ENCODE measurements at regions not wholly inside any gene's neighbourhood (a gene's known extent, or its start where the extent isn't known, plus 50 kb on each side); places are given as distances from the start of the nearest gene placed in this dataset.

GRCh38 chr9:13470836-13471235 lies 191.3 kb upstream of the MPDZ start:
- TF ChIP-seq CTCF (conservative IDR thresholded peaks at IDR 0.05; ENCODE audit: low read depth, low read length) (no peak), EZH2 (IDR thresholded peaks at IDR 0.05; ENCODE audit: borderline replicate concordance, low read depth, low read length, poor library complexity, severe bottlenecking) (no peak)
- H3K9me3 ChIP-seq (ENCODE audit: low read depth, low read length, poor library complexity, severe bottlenecking), result peaks cover 8% of the 10 kb centered on the region
- no peaks in the 10 kb centered on the region for H3K36me3 ChIP-seq (ENCODE audit: insufficient read depth, low read length, poor library complexity, severe bottlenecking)
- H3K4me1 ChIP-seq (ENCODE audit: insufficient read depth, low read length, poor library complexity, severe bottlenecking), result no peaks in the 10 kb centered on the region
- CTCF ChIA-PET, result no interaction called here
- no peak overlapping the region for H3K27ac ChIP-seq (ENCODE audit: low read depth, low read length, poor library complexity, severe bottlenecking)
- no peak overlapping the region for H3K4me3 ChIP-seq (ENCODE audit: low read depth, low read length, poor library complexity, severe bottlenecking)
- no TSS peak for BruUV-seq (replicated peaks)
- H3K27me3 ChIP-seq (replicated peaks; ENCODE audit: insufficient read depth, low read depth, low read length, poor library complexity), result no peaks in the 10 kb centered on the region
- POLR2A ChIA-PET (ENCODE audit: low non-redundant PET), result no interaction called here
- intact Hi-C loops (cut with micrococcal nuclease; ENCODE audit: unreplicated experiment), result no loop called here
- DNase-seq (ENCODE audit: low spot score), result no peak

- Histone ChIP-seq H3K9me3 (ENCODE audit: low read depth, low read length, poor library complexity, severe bottlenecking) (no peaks in the 10 kb centered on the region), H3K27ac (ENCODE audit: low read depth, low read length, poor library complexity, severe bottlenecking) (no peak overlapping the region), H3K36me3 (ENCODE audit: insufficient read depth, low read length, poor library complexity, severe bottlenecking) (no peaks in the 10 kb centered on the region), H3K4me3 (ENCODE audit: low read depth, low read length, poor library complexity, severe bottlenecking) (no peak overlapping the region), H3K4me1 (ENCODE audit: insufficient read depth, low read length, poor library complexity, severe bottlenecking) (no peaks in the 10 kb centered on the region), H3K27me3 (replicated peaks; ENCODE audit: insufficient read depth, low read depth, low read length, poor library complexity) (no peaks in the 10 kb centered on the region)
- ChIA-PET POLR2A (ENCODE audit: low non-redundant PET) (no interaction called here), CTCF (no interaction called here)
- no peak for DNase-seq (ENCODE audit: low spot score)
- BruUV-seq (replicated peaks), result no TSS peak
- TF ChIP-seq CTCF (conservative IDR thresholded peaks at IDR 0.05; ENCODE audit: low read depth, low read length) (no peak), EZH2 (IDR thresholded peaks at IDR 0.05; ENCODE audit: borderline replicate concordance, low read depth, low read length, poor library complexity, severe bottlenecking) (no peak)
- intact Hi-C loops (cut with micrococcal nuclease; ENCODE audit: unreplicated experiment), result no loop called here
These were observed 187.7 kb upstream of the MPDZ start for GRCh38 chr9:13467157-13467556.

- CTCF ChIA-PET, result no interaction called here
- DNase-seq (ENCODE audit: low spot score), result no peak
- Histone ChIP-seq H3K36me3 (ENCODE audit: insufficient read depth, low read length, poor library complexity, severe bottlenecking) (no peaks in the 10 kb centered on the region), H3K4me1 (ENCODE audit: insufficient read depth, low read length, poor library complexity, severe bottlenecking) (no peaks in the 10 kb centered on the region), H3K9me3 (ENCODE audit: low read depth, low read length, poor library complexity, severe bottlenecking) (no peaks in the 10 kb centered on the region), H3K27me3 (replicated peaks; ENCODE audit: insufficient read depth, low read depth, low read length, poor library complexity) (no peaks in the 10 kb centered on the region), H3K4me3 (ENCODE audit: low read depth, low read length, poor library complexity, severe bottlenecking) (no peak overlapping the region), H3K27ac (ENCODE audit: low read depth, low read length, poor library complexity, severe bottlenecking) (no peak overlapping the region)
- POLR2A ChIA-PET (ENCODE audit: low non-redundant PET), result no interaction called here
- no TSS peak for BruUV-seq (replicated peaks)
- intact Hi-C loops (cut with micrococcal nuclease; ENCODE audit: unreplicated experiment), result no loop called here
- TF ChIP-seq EZH2 (IDR thresholded peaks at IDR 0.05; ENCODE audit: borderline replicate concordance, low read depth, low read length, poor library complexity, severe bottlenecking) (no peak), CTCF (conservative IDR thresholded peaks at IDR 0.05; ENCODE audit: low read depth, low read length) (no peak)
These were observed 182.0 kb upstream of the MPDZ start for GRCh38 chr9:13461414-13461991.

All from A673 (cell line).